GM19240 (cell line): ENCODE measurements at regions not wholly inside any gene's neighbourhood (a gene's known extent, or its start where the extent isn't known, plus 50 kb on each side); places are given as distances from the start of the nearest gene placed in this dataset.

Experiments used
- DNase-seq: peaks from one replicate; pipeline ENCODE4 v3.0.0; 2011; ENCODE audit warnings: low spot score; ENCODE audit not compliant: insufficient read length

DNA sequence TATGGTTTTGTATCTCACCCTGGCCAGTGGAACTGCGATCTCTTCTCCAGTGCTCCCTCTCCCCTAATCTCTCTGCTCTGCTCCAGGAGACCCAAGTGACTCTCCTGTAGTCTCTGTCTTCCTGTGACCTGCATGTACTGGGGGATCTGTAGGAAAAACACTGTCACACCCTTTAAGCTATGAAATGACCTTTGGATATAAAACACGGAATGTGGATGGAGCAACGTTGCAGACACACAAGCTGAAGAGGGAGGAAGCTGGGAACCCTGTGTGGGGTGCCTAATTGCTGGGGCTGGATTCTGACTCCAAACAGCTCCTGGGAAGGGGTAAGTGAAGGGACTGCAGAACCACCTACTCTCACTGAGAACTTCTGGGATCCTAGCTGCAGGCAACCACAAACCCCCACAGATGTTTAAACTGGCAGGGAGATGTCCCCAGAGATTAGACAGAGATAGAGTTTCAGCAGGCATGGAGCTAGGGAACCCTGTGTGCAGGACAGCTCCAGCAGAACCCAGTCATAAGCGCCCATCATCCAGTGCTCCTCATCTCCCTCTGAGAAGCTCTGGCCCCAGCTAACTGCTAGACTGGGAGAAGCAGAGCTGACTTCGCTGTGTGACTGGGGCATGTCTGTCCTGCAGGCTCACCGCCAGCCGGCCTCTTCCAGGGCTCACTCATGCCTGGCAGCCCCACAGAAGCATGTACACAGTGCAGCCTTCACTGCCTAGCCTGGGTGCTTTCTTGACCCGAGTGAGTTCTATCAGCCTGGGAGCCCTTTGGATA lies 482.7 kb upstream of the SETBP1 start:
- DNase-seq, result no peak

DNA sequence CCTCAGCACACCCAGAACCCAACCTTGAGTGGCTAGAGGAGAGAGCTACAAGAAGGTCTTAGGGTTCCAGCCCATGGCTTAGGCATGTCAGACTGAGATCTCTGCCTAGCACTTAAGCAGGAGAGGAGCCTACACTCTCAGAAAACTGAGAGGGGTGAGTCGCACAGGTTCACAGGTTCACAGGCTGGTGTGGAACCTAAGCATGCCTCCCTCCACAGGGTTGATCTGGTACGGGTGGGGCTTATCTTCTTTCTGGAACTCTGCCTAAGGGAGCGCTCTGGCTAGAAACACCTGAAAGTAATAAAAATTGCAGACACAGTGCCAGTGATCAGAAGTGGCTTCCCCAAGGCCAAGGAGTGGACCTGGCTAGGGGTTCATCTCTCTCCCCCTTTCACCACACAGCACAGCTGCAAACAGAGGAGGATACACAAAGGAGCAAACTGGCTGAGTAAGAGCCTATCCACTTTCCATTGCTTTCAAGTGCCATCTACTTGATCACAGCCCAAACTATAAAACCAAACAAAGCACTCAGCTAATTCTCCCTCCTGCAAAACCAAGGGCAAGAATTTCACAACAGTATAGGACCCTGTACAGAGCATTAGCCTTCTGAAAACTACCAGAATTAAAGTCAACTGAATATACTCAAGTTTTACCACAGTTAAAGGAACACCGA lies 481.9 kb upstream of the SETBP1 start:
- no peak for DNase-seq

DNA sequence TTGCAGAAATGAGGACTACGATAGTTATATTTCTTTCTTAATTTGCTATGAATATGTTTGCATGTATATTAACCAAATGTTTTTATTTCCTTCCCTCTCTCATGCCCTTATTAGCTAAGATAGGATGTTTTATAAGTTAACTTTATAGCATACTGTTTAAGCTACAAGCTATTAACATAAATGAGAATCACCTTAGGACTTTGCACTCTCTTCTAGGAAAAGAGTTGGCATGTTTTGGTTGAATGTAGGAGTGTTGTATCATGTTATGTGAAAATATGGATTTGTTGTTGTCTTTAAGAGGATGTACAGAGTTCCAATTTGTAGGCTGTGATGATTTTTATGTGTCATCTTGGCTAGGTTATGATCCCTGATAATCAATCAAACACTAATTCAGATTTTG lies 467.4 kb upstream of the SETBP1 start:
- no peak for DNase-seq

DNA sequence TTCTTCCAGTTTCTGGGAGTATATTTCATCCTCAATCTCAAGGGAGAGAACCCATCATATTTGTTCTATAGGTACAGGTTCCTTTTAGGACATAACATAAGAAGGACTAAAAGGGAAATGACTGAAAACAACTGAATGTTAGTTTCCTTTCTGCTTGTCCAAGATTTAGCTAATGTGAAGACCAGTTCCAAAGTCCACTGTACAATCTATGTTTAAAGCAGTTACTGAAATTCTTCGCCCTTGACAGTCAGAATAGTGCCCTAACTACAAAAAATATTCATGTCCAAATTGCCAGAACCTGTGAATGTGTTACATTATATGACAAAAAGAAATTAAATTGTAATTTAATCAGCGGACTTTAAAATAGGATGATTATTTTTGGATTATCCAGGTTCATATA lies 466.3 kb upstream of the SETBP1 start:
- no peak for DNase-seq

DNA sequence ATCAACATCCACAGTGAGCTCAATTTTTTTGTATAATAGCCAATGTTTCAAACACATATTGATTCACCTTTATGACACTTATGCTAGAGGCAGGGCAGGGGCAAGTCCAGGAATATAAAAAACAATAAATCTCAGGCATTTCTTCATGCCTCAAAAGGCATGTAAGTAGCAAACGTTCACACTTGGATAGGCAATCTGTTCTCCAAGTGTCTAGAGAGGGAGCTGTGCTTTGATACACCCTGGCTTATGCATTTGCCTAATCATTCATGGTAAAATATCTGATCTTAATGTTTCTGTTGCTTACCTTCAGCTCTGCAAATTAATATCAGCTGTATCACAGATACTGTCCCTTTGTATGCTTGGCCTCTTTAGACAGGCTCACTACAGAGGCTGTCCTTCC lies 464.5 kb upstream of the SETBP1 start:
- DNase-seq, result no peak

DNA sequence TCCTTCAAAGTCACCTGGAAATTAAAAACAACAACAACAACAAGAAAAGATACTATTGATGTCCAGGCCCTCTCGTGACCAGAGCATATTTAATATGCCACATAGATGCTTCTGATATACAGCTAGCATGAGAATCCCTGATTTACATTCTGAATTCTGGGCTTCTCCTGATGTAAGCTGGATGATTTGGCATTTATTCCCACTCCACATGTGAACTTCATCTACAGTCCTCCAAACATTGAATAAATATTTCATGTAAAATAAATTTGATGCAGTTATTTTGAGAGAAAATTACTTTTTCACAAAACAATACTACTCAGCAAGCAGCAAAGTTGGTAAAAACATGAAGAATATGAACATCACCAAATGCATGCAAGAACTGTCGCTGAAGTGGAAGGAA lies 453.2 kb upstream of the SETBP1 start:
- DNase-seq, result no peak

DNA sequence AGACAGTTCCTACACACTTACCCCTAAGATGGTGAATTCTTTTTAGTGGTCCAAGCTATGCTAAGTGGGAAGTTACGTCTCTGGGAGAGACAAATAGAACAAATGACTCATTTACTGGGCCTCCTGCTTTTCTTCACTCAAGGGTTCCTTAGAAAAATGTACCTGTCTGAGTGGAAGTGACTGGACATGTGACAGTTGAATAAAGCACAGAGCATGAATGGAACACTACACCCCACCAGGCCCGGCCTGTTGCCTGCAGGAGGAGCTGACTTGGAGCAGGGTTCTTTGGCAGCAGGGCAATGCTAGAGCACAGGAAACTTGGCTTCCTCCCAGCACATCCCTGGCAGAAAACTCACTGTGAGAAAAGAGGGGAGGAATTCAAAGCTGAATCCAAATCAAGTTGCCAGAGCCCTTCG lies 451.0 kb upstream of the SETBP1 start:
- no peak for DNase-seq

DNA sequence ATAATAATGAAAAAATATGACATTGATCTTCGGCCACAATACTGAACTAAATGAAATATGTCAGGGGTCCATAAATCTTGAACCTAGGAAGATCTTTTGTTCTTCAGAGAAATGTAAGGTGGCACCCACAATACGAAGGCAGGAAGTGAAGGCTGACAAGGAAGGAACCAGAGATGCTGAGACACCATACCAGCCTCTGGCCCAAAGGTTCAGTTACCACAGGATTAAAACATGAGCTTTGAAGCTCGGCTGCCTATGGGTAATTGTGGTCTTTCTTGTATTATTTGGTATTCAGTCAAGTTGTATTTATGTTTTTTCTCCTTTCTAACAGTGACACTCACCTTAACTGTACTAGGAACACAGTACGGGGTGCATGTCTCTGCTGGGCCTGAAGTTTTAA lies 448.8 kb upstream of the SETBP1 start:
- no peak for DNase-seq

DNA sequence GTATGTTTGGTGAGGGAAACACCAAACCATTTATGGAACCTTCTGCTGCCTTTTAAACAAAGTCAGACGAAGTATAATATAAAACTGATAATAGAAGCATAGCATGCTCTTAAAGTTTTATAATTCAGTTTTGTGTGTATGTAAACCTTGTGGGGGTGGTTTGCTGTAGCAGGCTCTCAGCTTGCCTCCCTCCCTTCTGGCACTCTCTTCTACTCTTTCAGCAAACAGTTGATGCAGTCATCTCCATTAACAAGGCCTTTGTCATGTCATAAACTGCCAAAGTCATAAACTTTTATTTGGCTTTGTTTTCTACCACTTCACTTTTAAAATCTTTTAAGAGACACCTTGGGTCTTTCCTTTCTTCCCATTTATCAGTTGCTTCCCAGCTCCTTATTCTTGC lies 448.2 kb upstream of the SETBP1 start:
- DNase-seq, result no peak

DNA sequence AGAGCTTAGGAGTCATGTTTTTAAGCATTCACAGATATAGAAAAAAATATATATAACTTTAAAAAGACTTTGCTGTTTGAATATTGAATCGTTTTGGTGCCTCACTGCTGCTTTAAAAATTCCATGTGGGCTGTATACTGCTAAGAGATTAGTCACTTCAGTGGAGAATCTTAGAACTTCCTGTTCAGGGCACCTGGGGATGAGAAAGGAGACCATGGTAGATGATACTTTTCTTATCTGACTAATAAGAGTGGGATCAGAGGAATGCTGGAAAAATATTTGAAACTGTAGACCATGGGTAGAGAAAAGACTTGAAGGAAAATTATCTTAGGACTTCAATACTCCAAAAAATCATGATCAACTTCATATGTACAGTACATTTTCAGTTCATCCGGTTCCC lies 442.2 kb upstream of the SETBP1 start:
- DNase-seq, result no peak

DNA sequence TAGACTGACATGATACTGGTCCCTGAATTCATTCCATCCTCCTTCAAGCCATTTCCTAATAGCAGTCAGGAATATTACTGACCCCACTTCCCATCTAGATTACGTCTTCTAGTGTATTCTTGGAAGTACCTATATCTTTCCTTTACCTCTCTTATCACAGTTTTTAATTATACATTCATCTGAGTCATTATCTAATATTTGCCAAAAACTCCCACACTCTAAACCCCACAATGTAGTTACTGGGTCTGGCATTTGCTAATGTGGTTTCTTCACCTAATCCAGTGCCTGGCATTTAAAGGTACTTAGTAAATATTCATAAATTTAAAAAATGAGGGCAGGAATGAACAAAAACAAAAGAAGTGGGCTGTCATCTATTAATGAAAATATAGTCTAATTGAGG lies 441.8 kb upstream of the SETBP1 start:
- no peak for DNase-seq

DNA sequence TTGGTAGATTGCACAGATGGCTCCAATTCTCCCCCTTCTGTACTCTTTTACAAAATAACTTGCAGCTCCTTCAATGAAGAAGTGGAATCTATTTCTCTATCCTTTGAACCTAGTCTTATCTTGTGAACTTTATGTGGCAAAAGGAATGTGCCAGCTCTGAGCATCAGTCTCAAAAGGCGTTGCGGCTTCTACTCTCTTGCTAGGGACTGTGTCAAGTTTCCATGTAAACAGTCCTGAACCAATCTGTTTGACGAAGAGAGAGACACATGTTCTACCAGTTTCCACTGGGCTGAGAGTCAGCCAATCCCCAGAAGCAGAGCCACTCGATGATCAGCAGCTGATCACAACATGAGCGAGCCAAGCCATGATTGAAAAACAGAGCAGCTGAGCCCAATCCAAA lies 439.7 kb upstream of the SETBP1 start:
- DNase-seq, result no peak

DNA sequence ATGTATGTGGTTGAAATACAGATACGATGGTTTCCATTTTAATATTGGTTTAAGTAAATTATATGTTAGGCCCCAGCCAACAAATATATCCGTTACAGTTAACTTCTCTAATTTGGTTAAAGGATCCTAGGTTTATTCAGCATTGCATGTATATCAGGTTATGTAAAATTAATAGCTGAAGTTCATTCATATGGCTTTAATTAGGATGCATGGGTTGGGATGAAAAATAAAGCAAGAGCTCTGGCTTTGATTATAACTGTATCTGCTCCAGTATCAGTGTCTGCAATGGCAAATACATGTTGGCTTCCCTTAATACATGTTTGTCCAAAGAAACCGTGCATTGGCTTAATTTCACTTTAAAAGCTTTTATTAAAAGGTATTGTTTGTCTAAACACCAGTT lies 435.7 kb upstream of the SETBP1 start:
- DNase-seq, result no peak

DNA sequence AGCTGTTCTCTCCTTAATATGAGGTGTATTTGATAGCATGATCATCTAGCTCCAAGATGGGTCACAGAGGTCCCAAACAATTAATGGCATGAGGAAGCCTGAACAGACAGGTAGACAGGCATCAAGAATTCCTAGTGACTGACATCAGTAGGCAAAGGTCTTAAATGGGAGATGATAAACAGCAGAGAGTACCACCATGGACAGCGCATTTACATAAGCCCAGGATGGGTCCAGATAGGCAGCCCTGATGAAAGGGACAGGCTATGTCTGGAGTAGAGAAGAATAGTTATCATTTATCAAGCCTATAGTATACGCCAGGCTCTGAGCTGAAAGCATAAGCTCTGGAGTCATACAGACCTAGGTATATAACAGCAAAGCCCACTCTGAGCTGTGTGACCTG lies 434.7 kb upstream of the SETBP1 start:
- DNase-seq, result no peak

DNA sequence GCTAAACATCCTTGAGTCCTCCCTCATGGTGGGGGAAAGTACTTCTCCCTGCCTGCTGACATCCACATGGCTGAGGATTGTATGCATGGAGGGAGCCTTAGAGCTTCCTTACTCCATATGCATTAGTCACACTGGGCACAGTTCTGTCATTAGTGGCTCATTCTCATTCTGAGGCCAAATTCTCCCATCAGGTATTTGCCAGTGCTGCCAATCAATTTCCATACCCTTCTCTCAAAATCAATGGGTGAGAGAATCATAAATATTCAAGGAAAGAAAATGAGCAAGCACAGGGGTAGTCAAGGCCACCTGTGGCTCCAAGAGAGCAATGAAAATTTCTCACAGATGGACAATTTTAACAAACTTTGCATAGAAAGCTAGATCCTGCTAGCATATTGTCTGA lies 422.6 kb upstream of the SETBP1 start:
- no peak for DNase-seq

DNA sequence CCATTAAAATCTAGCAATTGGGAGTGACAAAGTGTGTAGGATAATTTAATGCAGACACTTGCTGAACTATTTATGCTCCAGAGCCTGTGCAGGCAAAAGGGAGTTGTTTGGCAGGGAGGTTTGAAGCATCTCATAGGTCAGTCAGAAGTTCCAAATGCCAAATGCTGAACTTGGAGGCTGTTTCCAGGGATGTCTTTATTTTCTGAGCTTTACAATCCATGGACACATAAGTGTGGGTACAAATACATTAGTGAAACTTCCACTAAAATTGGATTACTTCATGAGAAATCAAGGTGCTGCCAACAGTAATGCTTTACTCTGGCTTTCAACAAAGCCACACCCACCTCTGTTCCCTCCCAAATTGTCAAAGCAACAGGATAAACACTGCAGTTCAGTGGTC lies 422.1 kb upstream of the SETBP1 start:
- no peak for DNase-seq

DNA sequence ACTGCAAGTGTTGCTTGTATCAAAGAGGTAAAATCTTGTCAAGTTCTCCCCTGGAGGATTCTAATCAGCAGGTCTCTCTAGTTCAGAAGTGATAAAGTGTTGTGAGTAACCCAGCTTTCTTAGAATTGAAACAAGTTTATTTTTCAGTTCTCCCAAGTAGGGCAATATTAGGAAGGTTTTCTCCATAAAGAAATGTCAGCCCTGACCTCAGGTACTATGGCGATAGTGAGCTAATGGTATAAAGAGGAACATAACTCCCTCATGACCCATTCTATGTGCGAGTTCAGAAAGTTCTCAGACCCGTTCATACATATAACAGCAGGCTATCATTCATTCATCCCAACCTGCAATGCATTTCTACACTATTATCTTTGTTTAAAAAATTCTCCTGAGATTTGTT lies 421.1 kb upstream of the SETBP1 start:
- DNase-seq, result no peak

DNA sequence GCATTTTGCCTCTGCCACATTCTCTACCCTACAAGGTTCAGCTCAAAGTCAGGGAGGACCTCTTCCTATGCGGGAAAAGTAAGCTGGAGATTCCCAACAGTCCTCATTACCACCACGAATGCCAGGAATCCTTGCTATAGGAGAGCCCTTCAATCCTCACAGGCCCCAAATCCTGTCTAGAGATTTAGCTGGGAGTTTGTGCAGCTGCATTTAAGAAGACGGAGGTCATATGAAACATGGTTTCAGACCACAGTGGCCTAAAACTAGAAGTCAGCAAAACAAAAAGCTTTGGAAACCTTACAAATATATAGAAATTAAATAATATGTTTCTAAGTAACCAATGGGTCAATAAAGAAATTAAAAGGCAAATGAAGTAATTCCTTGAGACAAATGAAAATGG lies 415.3 kb upstream of the SETBP1 start:
- no peak for DNase-seq

DNA sequence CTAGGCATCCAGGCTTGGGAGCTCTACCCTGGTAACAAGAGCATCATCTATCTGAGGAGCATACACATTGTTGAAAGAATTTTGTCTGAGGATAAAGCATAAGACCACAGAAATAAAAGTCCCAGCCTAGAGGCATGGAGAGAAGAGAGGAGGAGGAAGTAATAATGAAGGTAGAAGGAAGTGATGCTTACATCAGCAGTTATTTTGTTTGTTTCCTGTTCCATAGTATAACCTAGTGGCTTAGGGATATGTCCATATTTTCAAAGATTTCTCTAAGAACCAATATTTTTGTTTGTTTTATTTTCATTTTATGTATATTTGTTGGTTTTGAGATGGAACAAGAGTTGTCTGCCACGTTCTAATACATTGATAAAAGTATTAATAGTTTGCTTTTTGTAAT lies 407.4 kb upstream of the SETBP1 start:
- DNase-seq, result no peak

DNA sequence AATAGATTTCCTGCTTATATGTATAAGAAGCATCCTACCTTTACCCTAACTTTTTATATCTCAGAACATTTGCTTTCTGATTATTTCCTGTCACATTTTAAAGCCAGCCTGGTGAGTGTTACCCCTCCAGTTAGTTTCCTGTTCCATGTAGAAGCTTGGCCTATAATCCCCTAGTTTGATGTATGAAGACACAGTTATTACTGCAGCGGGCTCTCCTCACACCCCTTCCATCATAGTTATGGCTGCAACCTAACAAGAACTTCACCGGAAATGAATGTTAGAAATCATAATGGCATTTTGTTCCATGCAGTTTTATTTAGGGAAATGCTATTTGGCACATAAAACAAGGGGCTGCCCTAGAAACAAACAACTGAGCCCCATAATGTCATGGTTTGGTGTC lies 400.2 kb upstream of the SETBP1 start:
- DNase-seq, result no peak

DNA sequence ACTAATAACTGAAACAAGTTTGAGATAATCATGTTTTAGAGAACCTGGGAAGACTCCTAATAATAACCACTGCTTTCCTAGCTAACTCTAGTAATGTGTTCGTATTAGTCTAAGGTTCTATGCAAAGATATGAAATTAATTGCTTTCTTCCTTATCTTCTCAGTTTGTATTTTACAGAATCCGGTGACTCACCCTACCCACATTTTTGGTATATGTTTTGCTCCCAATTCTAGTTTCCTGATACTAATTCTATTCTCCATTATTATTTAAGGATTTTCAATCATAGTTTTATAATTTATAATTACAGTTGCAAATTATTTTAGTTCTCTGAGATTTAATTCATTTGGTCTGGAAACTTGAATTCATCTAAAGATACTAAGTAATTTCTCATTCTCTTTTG lies 394.6 kb upstream of the SETBP1 start:
- no peak for DNase-seq

DNA sequence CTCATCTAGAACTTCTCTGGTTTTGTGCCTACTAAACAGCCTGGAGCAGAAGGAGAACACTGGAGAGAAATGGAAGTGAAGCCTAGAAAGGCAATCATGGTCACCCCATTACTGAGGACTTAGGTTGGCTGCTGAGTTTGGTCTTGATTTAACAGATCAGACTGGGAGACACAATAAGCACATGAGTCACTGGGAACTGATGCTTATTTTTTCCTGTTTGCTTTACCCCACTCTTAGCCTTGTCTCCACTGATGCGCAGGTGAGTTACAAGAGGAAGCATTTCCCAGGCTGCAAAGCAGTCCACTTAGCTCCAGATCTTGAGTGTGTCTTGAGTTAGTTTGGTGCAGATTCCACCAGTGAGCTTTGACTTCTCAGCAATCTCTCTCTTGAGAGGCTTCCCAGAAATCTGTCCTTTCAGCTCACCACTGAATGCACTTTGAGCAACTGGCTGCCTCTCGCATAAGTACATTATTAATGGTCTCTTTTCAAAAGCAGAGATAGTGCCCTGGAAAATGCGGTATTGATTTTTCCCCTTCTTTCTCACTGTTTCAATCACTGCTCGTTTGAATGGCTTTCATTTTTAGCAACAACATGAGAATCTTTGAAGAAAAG lies 390.2 kb upstream of the SETBP1 start:
- DNase-seq, result no peak

DNA sequence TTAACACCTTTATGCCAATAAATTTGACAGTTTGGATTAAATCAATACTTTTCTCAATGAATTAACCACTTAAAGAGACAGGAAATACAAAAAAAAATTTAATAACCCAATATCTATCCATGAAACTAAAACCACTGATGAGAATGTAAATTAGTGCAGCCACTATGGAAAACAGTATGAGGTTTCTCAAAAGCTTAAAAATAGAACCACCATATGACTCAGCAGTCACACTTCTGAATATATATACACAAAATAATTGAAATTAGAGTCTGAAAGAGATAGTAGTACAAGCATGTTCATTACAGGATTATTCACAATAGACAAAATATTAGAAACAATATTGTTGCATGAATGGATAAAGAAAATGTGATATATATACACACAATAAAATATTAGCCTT lies 382.1 kb upstream of the SETBP1 start:
- DNase-seq, result no peak
